SK-N-SH (cell line): ENCODE measurements at regions not wholly inside any gene's neighbourhood (a gene's known extent, or its start where the extent isn't known, plus 50 kb on each side); places are given as distances from the start of the nearest gene placed in this dataset.

ENCODE experiments used
- CTCF ChIA-PET: fragments of 300-600, 350-600 bp; formaldehyde crosslinking; extraction: SDS; loops from one replicate; lab custom pipeline; 2021; lab: Yijun Ruan, JAX
- POLR2A ChIA-PET: fragments of 350-600 bp; sonication (Branson Sonifier 250); formaldehyde crosslinking; extraction: SDS; loops from one replicate; lab custom pipeline; 2020; ENCODE audit warnings: antibody characterized with exemption, inconsistent platforms; lab: Yijun Ruan, JAX
- DNase-seq: peaks from one replicate; pipeline ENCODE4 v3.0.0; 2012
- H2AFZ ChIP-seq: fragments of 200-600 bp; sonication (generic); 2 replicates; pipeline ENCODE4 v1.8.1; 2016; ENCODE audit warnings: antibody characterized with exemption, mild to moderate bottlenecking, low read depth
- H3F3A ChIP-seq: fragments of 200-600 bp; sonication (generic); replicated peaks from 2 replicates; pipeline ENCODE3; 2016; ENCODE audit warnings: antibody characterized with exemption, mild to moderate bottlenecking; ENCODE audit not compliant: insufficient read depth
- H3K27ac ChIP-seq, 2 experiments: fragments of 200-500 bp in 1 of 2; fragments of 200-600 bp in 1 of 2; sonication (Bioruptor generic) in 1 of 2; sonication (generic), shearing (Covaris generic) in 1 of 2; 2 replicates each; pipeline versions ENCODE4 v1.5.1 to v1.6.1; 2014 to 2016; ENCODE audit warnings: low read depth in 2 of 2, inconsistent platforms in 1 of 2, low read length in 1 of 2, mild to moderate bottlenecking in 1 of 2, mixed read lengths in 1 of 2
- H3K27me3 ChIP-seq: fragments of 200-600 bp; sonication (generic), shearing (Covaris generic); 2 replicates; pipeline ENCODE4 v1.6.1; 2016; ENCODE audit warnings: mixed run types; ENCODE audit not compliant: insufficient read depth
- H3K36me3 ChIP-seq, 2 experiments: fragments of 200-500 bp in 1 of 2; fragments of 200-600 bp in 1 of 2; sonication (Bioruptor generic) in 1 of 2; sonication (generic) in 1 of 2; replicated peaks in 1 of 2; 2 replicates each; pipeline versions ENCODE3 to v1.5.1; 2014 to 2016; ENCODE audit warnings: low read length in 1 of 2, mild to moderate bottlenecking in 1 of 2; ENCODE audit not compliant: insufficient read depth in 2 of 2, control insufficient read depth in 1 of 2
- H3K4me1 ChIP-seq, 2 experiments: fragments of 200-500 bp in 1 of 2; fragments of 200-600 bp in 1 of 2; sonication (Bioruptor generic) in 1 of 2; sonication (generic), shearing (Covaris generic) in 1 of 2; 2 replicates each; pipeline versions ENCODE4 v1.5.1 to v1.6.1; 2014 to 2016; ENCODE audit warnings: low read depth in 1 of 2, low read length in 1 of 2, mixed run types in 1 of 2; ENCODE audit not compliant: insufficient read depth in 2 of 2, control insufficient read depth in 1 of 2
- H3K4me2 ChIP-seq: fragments of 200-600 bp; sonication (generic), shearing (Covaris generic); 2 replicates; pipeline ENCODE4 v1.6.1; 2017; ENCODE audit warnings: mixed run types
- H3K4me3 ChIP-seq, 2 experiments: fragments of 200-500 bp in 1 of 2; fragments of 200-600 bp in 1 of 2; sonication (Bioruptor generic) in 1 of 2; sonication (generic), shearing (Covaris generic) in 1 of 2; 2 replicates each; pipeline versions ENCODE4 v1.5.1 to v1.8.1; 2014 to 2016; ENCODE audit warnings: low read depth in 2 of 2, inconsistent platforms in 1 of 2, low read length in 1 of 2, mild to moderate bottlenecking in 1 of 2, mixed read lengths in 1 of 2, moderate library complexity in 1 of 2
- H3K79me2 ChIP-seq: fragments of 200-600 bp; sonication (generic); 2 replicates; pipeline ENCODE4 v1.8.1; 2017; ENCODE audit warnings: mild to moderate bottlenecking; ENCODE audit not compliant: insufficient read depth
- H3K9ac ChIP-seq: fragments of 200-600 bp; sonication (generic); 2 replicates; pipeline ENCODE4 v1.6.1; 2017; ENCODE audit warnings: mixed run types
- H3K9me2 ChIP-seq: fragments of 200-600 bp; sonication (generic); 2 replicates; pipeline ENCODE4 v1.6.1; 2017; ENCODE audit warnings: mixed run types
- H3K9me3 ChIP-seq: fragments of 200-600 bp; sonication (generic); 2 replicates; pipeline ENCODE4 v1.6.1; 2017; ENCODE audit warnings: mixed run types, mild to moderate bottlenecking, moderate library complexity
- H4K20me1 ChIP-seq: fragments of 200-600 bp; sonication (generic); 2 replicates; pipeline ENCODE4 v1.6.1; 2017; ENCODE audit warnings: mild to moderate bottlenecking, mixed run types; ENCODE audit not compliant: insufficient read depth
- CTCF ChIP-seq: fragments of 200-600 bp; sonication (generic); IDR thresholded peaks from 2 replicates; pipeline ENCODE4 v1.6.1; 2017; ENCODE audit warnings: antibody characterized with exemption, mild to moderate bottlenecking, moderate library complexity
- EZH2phosphoT487 ChIP-seq: fragments of 200-600 bp; sonication (generic); IDR thresholded peaks from 2 replicates; pipeline ENCODE4 v1.6.1; 2017; ENCODE audit warnings: low read depth, mixed run types, mild to moderate bottlenecking, antibody characterized with exemption, moderate library complexity, borderline replicate concordance
- FOSL2 ChIP-seq: IDR thresholded peaks from 2 replicates; pipeline ENCODE4 v1.4.0; 2012; ENCODE audit warnings: low read depth, mild to moderate bottlenecking, moderate library complexity, borderline replicate concordance
- FOXJ3 ChIP-seq: sonication (generic); formaldehyde crosslinking; IDR thresholded peaks from 2 replicates; pipeline ENCODE4 v1.5.1; 2020; ENCODE audit warnings: mild to moderate bottlenecking, missing genetic modification reagents
- FOXM1 ChIP-seq: IDR thresholded peaks from 2 replicates; pipeline ENCODE4 v1.4.0; 2012; ENCODE audit warnings: low read depth, mild to moderate bottlenecking
- GABPA ChIP-seq: IDR thresholded peaks from 2 replicates; pipeline ENCODE4 v1.4.0; 2012; ENCODE audit warnings: low read depth, mild to moderate bottlenecking
- GATA2 ChIP-seq: sonication (generic); formaldehyde crosslinking; IDR thresholded peaks from 2 replicates; pipeline ENCODE4 v1.5.0; 2020; ENCODE audit warnings: mild to moderate bottlenecking, missing genetic modification reagents
- MAX ChIP-seq: IDR thresholded peaks from 2 replicates; pipeline ENCODE4 v1.4.0; 2012; ENCODE audit warnings: low read depth
- MEF2A ChIP-seq: IDR thresholded peaks from 2 replicates; pipeline ENCODE4 v1.4.0; 2012; ENCODE audit warnings: low read depth, borderline replicate concordance
- POLR2AphosphoS5 ChIP-seq: IDR thresholded peaks from 2 replicates; pipeline ENCODE4 v1.6.1; 2012; ENCODE audit warnings: low read depth, low read length
- RAD21 ChIP-seq: IDR thresholded peaks from 2 replicates; pipeline ENCODE4 v1.6.1; 2012; ENCODE audit warnings: mild to moderate bottlenecking, low read length
- RCOR1 ChIP-seq: fragments of 150-350 bp; IDR thresholded peaks from 2 replicates; pipeline ENCODE4 v1.6.1; 2017; ENCODE audit warnings: antibody characterized with exemption, low read length
- SIN3A ChIP-seq: IDR thresholded peaks from 2 replicates; pipeline ENCODE4 v1.6.1; 2012; ENCODE audit warnings: low read depth, mild to moderate bottlenecking, low read length, moderate library complexity, borderline replicate concordance
- SMC3 ChIP-seq: IDR thresholded peaks from 2 replicates; pipeline ENCODE4 v1.6.1; 2012; ENCODE audit warnings: low read depth, low read length, improper control_type of control experiment
- TEAD4 ChIP-seq: IDR thresholded peaks from 2 replicates; pipeline ENCODE4 v1.4.0; 2012; ENCODE audit warnings: mild to moderate bottlenecking, borderline replicate concordance; ENCODE audit not compliant: insufficient read depth
- YY1 ChIP-seq: IDR thresholded peaks from 2 replicates; pipeline ENCODE4 v1.4.0; 2012; ENCODE audit warnings: low read depth, mild to moderate bottlenecking
- ZBTB33 ChIP-seq: IDR thresholded peaks from 2 replicates; pipeline ENCODE4 v1.4.0; 2012; ENCODE audit warnings: low read depth, borderline replicate concordance
- WGBS: methylation state at CpG from one replicate; pipeline ENCODE4 v1.1.6; 2017; ENCODE audit warnings: low lambda C conversion rate; 5-methylcytosine and 5-hydroxymethylcytosine counted together
- TF ChIP-seq, protein P1 (sequence below): IDR thresholded peaks from 2 replicates; pipeline ENCODE4 v1.4.0; 2012; ENCODE audit warnings: low read depth, borderline replicate concordance
- TF ChIP-seq, protein P2 (sequence below): IDR thresholded peaks from 2 replicates; pipeline ENCODE4; 2012

DNA sequence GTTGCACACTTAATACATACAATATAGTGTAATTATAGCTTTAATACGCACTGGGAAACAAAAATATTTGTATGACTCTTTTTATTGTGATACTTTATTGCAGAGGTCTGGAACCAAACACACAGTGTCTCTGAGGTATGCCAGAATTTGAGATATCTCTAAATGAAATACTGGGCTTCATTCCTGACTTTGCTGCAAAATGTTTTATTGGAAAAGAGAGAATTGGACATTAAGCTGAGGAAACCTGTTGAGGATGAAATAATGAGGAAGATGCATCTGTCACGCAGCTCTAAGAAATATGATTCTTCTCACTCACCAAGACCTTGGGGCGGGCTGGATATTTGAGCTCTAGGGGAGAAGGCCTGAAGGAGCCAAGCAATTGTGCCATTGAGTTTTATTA lies 242.1 kb downstream of the CPE start:
- Histone ChIP-seq H3K9me2 (no peaks in the 10 kb centered on the region), H3K4me1 (peaks cover 0 to 6% of the 10 kb centered on the region in 2 experiments; a peak in 1 of 4 replicates), H3K9me3 (no peaks in the 10 kb centered on the region), H3K27ac (no peak overlapping the region), H3F3A (no peaks in the 10 kb centered on the region), H3K79me2 (no peaks in the 10 kb centered on the region), H3K27me3 (no peaks in the 10 kb centered on the region), H4K20me1 (no peaks in the 10 kb centered on the region), H3K9ac (no peak overlapping the region), H3K4me3 (no peak overlapping the region), H2AFZ (no peak overlapping the region), H3K36me3 (no peaks in the 10 kb centered on the region), H3K4me2 (no peak overlapping the region)
- TF ChIP-seq YY1 (no peak), TEAD4 (no peak), FOXM1 (no peak), RCOR1 (no peak), SIN3A (no peak), SMC3 (no peak), FOXJ3 (CRISPR knock-in tag) (no peak), ZBTB33 (no peak)
- TF ChIP-seq, protein P1, sequence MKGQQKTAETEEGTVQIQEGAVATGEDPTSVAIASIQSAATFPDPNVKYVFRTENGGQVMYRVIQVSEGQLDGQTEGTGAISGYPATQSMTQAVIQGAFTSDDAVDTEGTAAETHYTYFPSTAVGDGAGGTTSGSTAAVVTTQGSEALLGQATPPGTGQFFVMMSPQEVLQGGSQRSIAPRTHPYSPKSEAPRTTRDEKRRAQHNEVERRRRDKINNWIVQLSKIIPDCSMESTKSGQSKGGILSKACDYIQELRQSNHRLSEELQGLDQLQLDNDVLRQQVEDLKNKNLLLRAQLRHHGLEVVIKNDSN, result no peak
- TF ChIP-seq, protein P2, sequence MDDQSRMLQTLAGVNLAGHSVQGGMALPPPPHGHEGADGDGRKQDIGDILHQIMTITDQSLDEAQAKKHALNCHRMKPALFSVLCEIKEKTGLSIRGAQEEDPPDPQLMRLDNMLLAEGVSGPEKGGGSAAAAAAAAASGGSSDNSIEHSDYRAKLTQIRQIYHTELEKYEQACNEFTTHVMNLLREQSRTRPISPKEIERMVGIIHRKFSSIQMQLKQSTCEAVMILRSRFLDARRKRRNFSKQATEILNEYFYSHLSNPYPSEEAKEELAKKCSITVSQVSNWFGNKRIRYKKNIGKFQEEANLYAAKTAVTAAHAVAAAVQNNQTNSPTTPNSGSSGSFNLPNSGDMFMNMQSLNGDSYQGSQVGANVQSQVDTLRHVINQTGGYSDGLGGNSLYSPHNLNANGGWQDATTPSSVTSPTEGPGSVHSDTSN, result no peak
- WGBS, result 35% methylated on average over 3 of the region's 3 CpGs
- CTCF ChIA-PET, result no interaction called here
- DNase-seq, result no peak
- POLR2A ChIA-PET, result no interaction called here

- H3K36me3 ChIP-seq, result no peaks in the 10 kb centered on the region
- no peaks in the 10 kb centered on the region for H4K20me1 ChIP-seq
- DNase-seq, result no peak
- TF ChIP-seq GATA2 (CRISPR knock-in tag) (no peak), POLR2AphosphoS5 (no peak), SMC3 (no peak), FOSL2 (no peak), FOXM1 (no peak), FOXJ3 (CRISPR knock-in tag) (no peak), RAD21 (no peak), CTCF (no peak), MAX (no peak), RCOR1 (no peak), EZH2phosphoT487 (no peak), GABPA (no peak), MEF2A (no peak)
- H3K4me3 ChIP-seq, result no peak overlapping the region
- H3F3A ChIP-seq, result no peaks in the 10 kb centered on the region
- H3K27ac ChIP-seq, result no peak overlapping the region
- no peak overlapping the region for H3K4me2 ChIP-seq
- H3K27me3 ChIP-seq, result no peaks in the 10 kb centered on the region
- H2AFZ ChIP-seq, result no peak overlapping the region
- WGBS, result 52% methylated on average over 5 of the region's 5 CpGs
- no peaks in the 10 kb centered on the region for H3K9me2 ChIP-seq
- no peak overlapping the region for H3K9ac ChIP-seq
- H3K9me3 ChIP-seq, result no peaks in the 10 kb centered on the region
- H3K4me1 ChIP-seq, result peaks cover 0 to 6% of the 10 kb centered on the region in 2 experiments; a peak in 1 of 4 replicates
- POLR2A ChIA-PET, result no interaction called here
- no peaks in the 10 kb centered on the region for H3K79me2 ChIP-seq
- CTCF ChIA-PET, result no interaction called here
Observed at GRCh38 chr4:165621983-165622382, 243.2 kb downstream of the CPE start.
